SK-N-SH treated with all-trans-retinoic acid at 6 μM for 48 hours (cell line): ENCODE measurements at regions not wholly inside any gene's neighbourhood (a gene's known extent, or its start where the extent isn't known, plus 50 kb on each side); places are given as distances from the start of the nearest gene placed in this dataset.

Experiments
- ATAC-seq: fragments of 200-7000 bp; cut with Tn5 transposase; 3 replicates; pipeline ENCODE4 v1.9.1; 2020; ENCODE audit warnings: mild to moderate bottlenecking, moderate library complexity
- BACH2 ChIP-seq: fragments of 250-450 bp; sonication (Bioruptor Pico); IDR thresholded peaks from 2 replicates; pipeline ENCODE4 v1.9.0; 2021; ENCODE audit warnings: mild to moderate bottlenecking, borderline replicate concordance
- CSDC2 ChIP-seq: fragments of 250-450 bp; sonication (Bioruptor Pico); IDR thresholded peaks from 2 replicates; pipeline ENCODE4 v1.5.0; 2020; ENCODE audit warnings: mild to moderate bottlenecking, moderate library complexity
- CSRNP3 ChIP-seq: fragments of 250-450 bp; sonication (Bioruptor Pico); IDR thresholded peaks from 2 replicates; pipeline ENCODE4 v1.5.1; 2021; ENCODE audit warnings: mild to moderate bottlenecking, moderate library complexity
- ESRRG ChIP-seq: fragments of 250-450 bp; sonication (Bioruptor Pico); IDR thresholded peaks from 2 replicates; pipeline ENCODE4 v1.6.1; 2021; ENCODE audit warnings: mild to moderate bottlenecking
- GLIS3 ChIP-seq: fragments of 250-450 bp; sonication (Bioruptor Pico); IDR thresholded peaks from 2 replicates; pipeline ENCODE4 v1.5.0; 2020; ENCODE audit warnings: mild to moderate bottlenecking, moderate library complexity
- ISL1 ChIP-seq: fragments of 250-450 bp; sonication (Bioruptor Pico); IDR thresholded peaks from 2 replicates; pipeline ENCODE4 v2.1.2; 2022; ENCODE audit warnings: mild to moderate bottlenecking, moderate library complexity
- OSR1 ChIP-seq: fragments of 250-450 bp; sonication (Bioruptor Pico); IDR thresholded peaks from 2 replicates; pipeline ENCODE4 v1.8.0; 2022; ENCODE audit warnings: moderate library complexity, mild to moderate bottlenecking, inconsistent platforms
- PPARA ChIP-seq: fragments of 250-450 bp; sonication (Bioruptor Pico); IDR thresholded peaks from 2 replicates; pipeline ENCODE4 v1.5.0; 2020; ENCODE audit warnings: mild to moderate bottlenecking, borderline replicate concordance
- RARB ChIP-seq: fragments of 250-450 bp; sonication (Bioruptor Pico); IDR thresholded peaks from 2 replicates; pipeline ENCODE4 v1.8.0; 2021; ENCODE audit warnings: mild to moderate bottlenecking, moderate library complexity
- SNAI2 ChIP-seq: fragments of 250-450 bp; sonication (Bioruptor Pico); IDR thresholded peaks from 2 replicates; pipeline ENCODE4 v1.5.0; 2020; ENCODE audit warnings: mild to moderate bottlenecking, moderate library complexity
- TCF4 ChIP-seq: fragments of 250-450 bp; sonication (Bioruptor Pico); IDR thresholded peaks from 2 replicates; pipeline ENCODE4 v1.8.0; 2021; ENCODE audit warnings: mild to moderate bottlenecking, moderate library complexity, borderline replicate concordance
- TOX ChIP-seq: fragments of 250-450 bp; sonication (Bioruptor Pico); IDR thresholded peaks from 2 replicates; pipeline ENCODE4 v1.8.0; 2021; ENCODE audit warnings: mild to moderate bottlenecking, moderate library complexity, borderline replicate concordance
- TSHZ2 ChIP-seq: fragments of 250-450 bp; sonication (Bioruptor Pico); IDR thresholded peaks from 2 replicates; pipeline ENCODE4 v1.5.0; 2020; ENCODE audit warnings: mild to moderate bottlenecking, moderate library complexity
- ZC3H10 ChIP-seq: fragments of 250-450 bp; sonication (Bioruptor Pico); IDR thresholded peaks from 2 replicates; pipeline ENCODE4 v1.5.1; 2021; ENCODE audit warnings: mild to moderate bottlenecking, moderate library complexity
- ZFP3 ChIP-seq: fragments of 250-450 bp; sonication (Bioruptor Pico); IDR thresholded peaks from 2 replicates; pipeline ENCODE4 v1.5.0; 2020; ENCODE audit warnings: mild to moderate bottlenecking, moderate library complexity
- ZFP30 ChIP-seq: fragments of 450-650 bp; formaldehyde crosslinking; IDR thresholded peaks from 2 replicates; pipeline ENCODE4 v1.5.0; 2022; ENCODE audit warnings: mild to moderate bottlenecking, moderate library complexity
- ZNF565 ChIP-seq: fragments of 450-650 bp; formaldehyde crosslinking; conservative IDR thresholded peaks from 2 replicates; pipeline ENCODE4 v1.5.0; 2020; ENCODE audit warnings: low read depth, mild to moderate bottlenecking, moderate library complexity
- ZNF70 ChIP-seq: fragments of 450-650 bp; formaldehyde crosslinking; IDR thresholded peaks from 2 replicates; pipeline ENCODE4 v1.5.0; 2020; ENCODE audit warnings: mild to moderate bottlenecking, moderate library complexity
- TF ChIP-seq, protein P1 (sequence below): fragments of 250-450 bp; sonication (Bioruptor Pico); IDR thresholded peaks from 2 replicates; pipeline ENCODE4 v1.8.0; 2020; ENCODE audit warnings: mild to moderate bottlenecking, moderate library complexity, borderline replicate concordance
- TF ChIP-seq, protein P2 (sequence below): fragments of 250-450 bp; sonication (Bioruptor Pico); IDR thresholded peaks from 2 replicates; pipeline ENCODE4 v1.5.1; 2020; ENCODE audit warnings: low read depth, mild to moderate bottlenecking, moderate library complexity

DNA sequence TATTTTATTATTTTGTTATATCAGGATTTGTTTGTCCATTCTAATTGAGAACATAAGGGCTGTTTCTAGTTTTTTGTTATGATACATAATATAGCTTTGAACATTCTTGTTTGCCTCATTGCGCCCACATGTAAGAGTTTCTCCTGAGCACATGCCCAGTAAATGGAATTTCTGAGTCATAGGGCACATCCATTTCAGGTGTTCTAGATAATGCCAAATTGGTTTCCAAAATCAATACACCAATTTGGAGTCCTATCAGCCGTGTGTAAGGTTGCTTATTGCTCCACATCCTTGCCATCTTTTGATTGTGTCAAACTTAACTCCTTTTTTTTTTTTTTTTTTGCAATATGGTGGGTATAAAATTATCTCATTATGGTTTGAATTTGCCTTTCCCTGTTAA, 97.9 kb upstream of the RESF1 start:
- TF ChIP-seq ZFP30 (CRISPR knock-in tag) (no peak), ZC3H10 (CRISPR knock-in tag) (no peak), BACH2 (CRISPR knock-in tag) (no peak), TCF4 (CRISPR knock-in tag) (no peak), RARB (no peak), OSR1 (CRISPR knock-in tag) (no peak), GLIS3 (CRISPR knock-in tag) (no peak), PPARA (CRISPR knock-in tag) (no peak), ISL1 (CRISPR knock-in tag) (no peak), ZNF565 (CRISPR knock-in tag) (no peak), TSHZ2 (CRISPR knock-in tag) (no peak), ZNF70 (CRISPR knock-in tag) (no peak), ZFP3 (CRISPR knock-in tag) (no peak), TOX (CRISPR knock-in tag) (no peak), CSRNP3 (CRISPR knock-in tag) (no peak)
- TF ChIP-seq, protein P1, sequence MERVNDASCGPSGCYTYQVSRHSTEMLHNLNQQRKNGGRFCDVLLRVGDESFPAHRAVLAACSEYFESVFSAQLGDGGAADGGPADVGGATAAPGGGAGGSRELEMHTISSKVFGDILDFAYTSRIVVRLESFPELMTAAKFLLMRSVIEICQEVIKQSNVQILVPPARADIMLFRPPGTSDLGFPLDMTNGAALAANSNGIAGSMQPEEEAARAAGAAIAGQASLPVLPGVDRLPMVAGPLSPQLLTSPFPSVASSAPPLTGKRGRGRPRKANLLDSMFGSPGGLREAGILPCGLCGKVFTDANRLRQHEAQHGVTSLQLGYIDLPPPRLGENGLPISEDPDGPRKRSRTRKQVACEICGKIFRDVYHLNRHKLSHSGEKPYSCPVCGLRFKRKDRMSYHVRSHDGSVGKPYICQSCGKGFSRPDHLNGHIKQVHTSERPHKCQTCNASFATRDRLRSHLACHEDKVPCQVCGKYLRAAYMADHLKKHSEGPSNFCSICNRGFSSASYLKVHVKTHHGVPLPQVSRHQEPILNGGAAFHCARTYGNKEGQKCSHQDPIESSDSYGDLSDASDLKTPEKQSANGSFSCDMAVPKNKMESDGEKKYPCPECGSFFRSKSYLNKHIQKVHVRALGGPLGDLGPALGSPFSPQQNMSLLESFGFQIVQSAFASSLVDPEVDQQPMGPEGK (CRISPR knock-in tag), result no peak
- TF ChIP-seq, protein P2, sequence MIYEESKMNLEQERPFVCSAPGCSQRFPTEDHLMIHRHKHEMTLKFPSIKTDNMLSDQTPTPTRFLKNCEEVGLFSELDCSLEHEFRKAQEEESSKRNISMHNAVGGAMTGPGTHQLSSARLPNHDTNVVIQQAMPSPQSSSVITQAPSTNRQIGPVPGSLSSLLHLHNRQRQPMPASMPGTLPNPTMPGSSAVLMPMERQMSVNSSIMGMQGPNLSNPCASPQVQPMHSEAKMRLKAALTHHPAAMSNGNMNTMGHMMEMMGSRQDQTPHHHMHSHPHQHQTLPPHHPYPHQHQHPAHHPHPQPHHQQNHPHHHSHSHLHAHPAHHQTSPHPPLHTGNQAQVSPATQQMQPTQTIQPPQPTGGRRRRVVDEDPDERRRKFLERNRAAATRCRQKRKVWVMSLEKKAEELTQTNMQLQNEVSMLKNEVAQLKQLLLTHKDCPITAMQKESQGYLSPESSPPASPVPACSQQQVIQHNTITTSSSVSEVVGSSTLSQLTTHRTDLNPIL (CRISPR knock-in tag), result no peak
- TF ChIP-seq, all 23 proteins: peak for 0
- ATAC-seq, result no peak

DNA sequence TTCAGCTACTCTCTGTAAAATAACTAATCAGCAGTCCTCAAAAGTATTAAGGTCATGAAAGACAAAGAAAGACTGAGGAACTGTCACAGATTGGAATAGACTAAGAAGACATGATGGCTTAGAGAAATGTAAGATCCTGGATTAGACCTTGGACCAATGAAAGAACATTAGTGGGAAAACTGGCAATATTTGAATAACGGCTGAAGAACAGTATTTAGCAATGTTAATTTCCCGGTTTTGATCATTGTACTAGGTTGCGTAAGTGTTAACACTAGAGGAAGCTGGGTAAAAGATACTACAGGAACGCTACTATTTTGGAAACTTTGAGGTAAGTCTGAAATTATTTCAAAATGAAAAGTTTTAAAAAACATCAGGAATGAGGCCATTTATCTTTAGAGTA, 98.8 kb upstream of the RESF1 start:
- TF ChIP-seq RARB (no peak), OSR1 (CRISPR knock-in tag) (no peak), BACH2 (CRISPR knock-in tag) (no peak), ZNF565 (CRISPR knock-in tag) (no peak), ZC3H10 (CRISPR knock-in tag) (no peak), TSHZ2 (CRISPR knock-in tag) (no peak), CSRNP3 (CRISPR knock-in tag) (no peak), ESRRG (CRISPR knock-in tag) (no peak), SNAI2 (CRISPR knock-in tag) (no peak), TOX (CRISPR knock-in tag) (no peak), GLIS3 (CRISPR knock-in tag) (no peak), ISL1 (CRISPR knock-in tag) (no peak), ZFP30 (CRISPR knock-in tag) (no peak), ZNF70 (CRISPR knock-in tag) (no peak), CSDC2 (CRISPR knock-in tag) (no peak)
- ATAC-seq, result no peak
